Stimulated activated CD4-positive, alpha-beta T cell treated with anti-CD3 and anti-CD28 coated beads, Interleukin-4, amount 100 ng/mL, for 24 hours (primary cell): ENCODE measurements at regions not wholly inside any gene's neighbourhood (a gene's known extent, or its start where the extent isn't known, plus 50 kb on each side); places are given as distances from the start of the nearest gene placed in this dataset.
A peak's percentile ranks its signal among the peaks of the same experiment; 100 is the strongest.
"Not testable (repeated sequence)": the region's sequence is repeated elsewhere in the genome, so short reads cannot be mapped to it uniquely, and the experiment has no call there.

Source experiments
- DNase-seq: peaks from one replicate; pipeline ENCODE4 v3.0.0-alpha.2; 2020

DNA sequence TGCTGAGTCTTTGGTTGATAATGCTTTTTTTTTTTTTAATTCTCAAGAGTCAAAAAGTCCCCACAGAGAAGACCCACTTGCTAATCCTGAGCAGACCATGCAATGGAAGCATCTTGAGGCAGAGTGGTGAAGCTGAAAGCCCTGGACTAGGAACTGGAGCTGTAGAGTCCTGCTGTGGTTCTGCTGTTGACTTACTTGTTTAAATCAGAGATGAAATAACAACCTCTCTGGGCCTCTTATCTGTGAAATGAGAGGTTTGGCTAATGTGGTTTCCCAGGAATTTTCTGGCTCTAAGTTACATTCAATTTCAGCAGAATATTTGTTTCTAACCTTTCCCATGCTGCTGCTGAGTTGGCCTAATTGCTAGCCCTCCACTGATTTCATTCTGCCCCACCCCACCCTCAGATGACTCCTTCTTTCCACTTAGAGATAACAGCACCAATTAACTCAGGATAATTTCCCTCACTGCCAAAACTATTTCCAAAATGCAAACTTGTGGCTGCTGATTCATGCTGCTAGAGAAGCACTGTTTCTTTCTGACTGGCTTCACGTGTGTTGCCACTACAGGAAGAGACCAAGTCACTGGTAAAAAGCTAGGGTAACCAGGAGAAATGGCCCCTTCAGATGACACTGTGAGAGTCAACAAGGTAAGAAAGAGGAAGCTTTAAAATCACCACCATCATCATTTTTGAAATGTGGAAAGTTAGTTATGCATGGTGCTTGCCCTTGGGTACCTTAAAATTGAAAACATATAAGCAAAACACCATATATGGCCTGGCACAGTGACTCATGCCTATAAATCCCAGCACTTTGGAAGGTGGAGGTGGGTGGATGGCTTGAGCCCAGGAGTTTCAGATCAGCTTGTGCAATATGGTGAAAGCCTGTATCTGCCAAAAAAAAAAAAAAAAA, 326.4 kb downstream of the DCHS2 start:
- DNase-seq: peak; percentile 42

DNA sequence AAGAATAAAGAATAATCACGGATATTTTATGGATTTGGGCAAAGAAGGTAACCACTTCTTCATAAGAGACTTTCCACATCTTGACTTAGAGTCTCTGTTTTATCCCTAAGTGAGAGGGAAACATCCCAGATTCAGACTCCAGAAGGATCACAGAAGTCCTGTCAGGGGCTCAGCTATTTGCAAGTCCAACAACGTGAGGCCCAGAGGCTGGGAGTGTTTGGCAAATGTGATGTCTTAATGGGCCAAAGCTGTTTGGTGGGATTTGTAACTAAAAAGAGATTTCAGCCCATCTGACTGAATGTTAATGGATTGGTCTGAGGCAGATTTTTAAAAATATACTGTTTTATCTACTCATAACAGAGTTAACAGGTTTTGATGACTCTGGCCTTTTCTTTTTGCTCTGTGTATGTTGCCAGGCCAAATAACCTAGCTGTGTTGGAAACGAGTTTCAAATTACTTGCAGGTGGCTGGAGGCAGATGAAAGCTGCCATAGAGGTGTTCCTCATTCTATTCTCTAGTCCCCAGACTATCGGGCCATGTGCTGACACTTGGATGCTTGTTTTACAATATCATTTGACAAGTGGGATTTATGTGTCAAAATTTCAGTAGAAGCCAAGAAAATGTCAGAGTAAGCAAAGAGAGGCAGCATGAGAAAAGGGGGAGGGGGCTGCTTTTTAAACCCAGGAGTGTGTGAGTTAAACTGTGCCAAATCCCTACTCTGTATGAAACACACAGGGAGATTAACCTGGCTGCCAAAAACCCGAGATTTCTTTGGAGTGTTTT, 330.9 kb downstream of the DCHS2 start:
- no peak for DNase-seq

DNA sequence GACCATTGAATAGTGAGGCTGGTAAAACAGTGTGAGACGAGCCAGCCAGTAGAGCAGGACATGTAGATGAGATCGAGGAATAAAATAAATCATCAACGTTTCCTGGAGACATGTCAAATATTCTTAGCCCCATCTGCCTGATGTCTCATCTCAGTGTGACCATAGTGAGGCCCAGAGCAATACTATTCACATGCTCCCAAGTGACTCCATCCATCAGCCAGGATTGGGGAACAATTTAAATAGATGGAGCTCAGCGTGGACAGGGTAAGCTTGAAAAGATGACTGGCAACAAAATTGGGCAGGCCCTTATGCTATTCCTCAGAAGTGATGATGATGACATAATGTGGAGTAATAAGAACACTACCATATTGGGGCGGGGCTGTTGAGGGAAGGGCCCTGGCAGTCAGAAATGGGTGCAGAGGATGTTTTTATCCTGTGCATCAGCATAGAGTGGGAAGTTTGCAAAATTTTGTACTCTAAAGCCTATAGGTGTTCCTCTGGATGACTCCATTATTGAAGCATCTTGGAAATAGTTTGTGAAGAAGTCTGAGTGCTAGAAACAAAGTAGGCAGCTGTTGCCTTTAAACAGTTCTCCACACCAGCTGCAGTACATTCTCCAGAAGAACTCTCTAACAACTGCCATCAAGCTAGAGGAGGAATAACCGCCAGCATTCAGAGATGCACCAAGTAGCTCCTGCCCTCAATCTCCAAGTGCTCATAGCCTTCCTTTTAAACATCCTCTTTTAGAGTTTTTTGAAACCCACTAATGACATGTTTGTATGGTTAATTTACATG, 333.0 kb downstream of the DCHS2 start:
- DNase-seq: no peak

- DNase-seq: no peak
Measured at GRCh38 chr4:154152546-154152945, 339.1 kb downstream of the DCHS2 start.

GRCh38 chr4:154149236-154149635, 342.4 kb downstream of the DCHS2 start:
- DNase-seq: not testable (repeated sequence)

DNA sequence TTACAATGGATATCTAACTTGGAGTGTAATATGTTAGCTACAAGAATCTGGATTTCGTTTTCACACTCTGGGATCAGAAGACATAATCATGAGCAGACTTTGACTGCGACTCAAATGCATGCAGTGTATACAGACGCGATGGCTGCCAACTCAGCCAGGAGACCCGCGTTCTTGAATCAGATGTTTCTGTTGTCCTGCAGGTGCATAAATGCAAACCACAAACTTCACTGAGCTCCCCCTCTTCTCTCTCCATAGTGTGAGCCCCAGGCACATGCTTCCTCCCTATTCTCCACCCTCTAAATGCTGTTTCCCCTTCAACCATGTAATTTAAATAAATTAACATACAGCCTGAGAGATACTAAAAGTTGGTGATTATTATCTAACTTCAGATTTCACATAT, 347.9 kb downstream of the DCHS2 start:
- no peak for DNase-seq

- no peak for DNase-seq
Measured at GRCh38 chr4:154142664-154143063, 348.9 kb downstream of the DCHS2 start.

- no peak for DNase-seq
Measured at GRCh38 chr4:154140869-154141268, 350.7 kb downstream of the DCHS2 start.

DNA sequence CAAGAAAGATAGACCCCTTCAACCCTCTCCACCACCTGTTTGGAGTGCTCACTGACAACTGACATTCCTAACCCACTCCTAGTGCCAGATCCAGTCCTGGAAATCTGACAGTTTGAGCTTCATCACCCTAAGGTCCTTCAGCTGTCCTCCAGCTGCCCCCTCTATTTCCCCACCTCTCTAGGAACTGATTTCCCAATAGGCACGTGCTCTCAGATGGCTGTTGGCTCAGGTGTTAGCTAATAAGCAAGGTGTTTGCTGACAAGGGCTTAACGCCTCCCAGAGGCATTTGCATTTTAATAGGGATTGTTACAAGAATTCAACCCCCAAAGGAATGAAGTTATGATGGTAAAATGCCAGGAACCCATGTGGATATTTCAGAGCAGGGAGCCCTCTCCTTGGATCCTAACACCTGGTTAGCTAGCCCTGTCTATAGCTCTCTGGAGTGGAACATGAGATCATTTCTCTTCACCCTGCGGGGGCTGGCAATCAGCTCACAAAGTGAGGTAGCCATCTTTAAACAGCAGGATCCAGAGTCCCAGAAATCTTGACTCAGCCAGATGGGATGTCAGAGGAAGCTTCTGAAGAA, 348.5 kb upstream of the SFRP2 start:
- no peak for DNase-seq

- no peak for DNase-seq
Measured at GRCh38 chr4:154135576-154135975, 346.7 kb upstream of the SFRP2 start.

DNA sequence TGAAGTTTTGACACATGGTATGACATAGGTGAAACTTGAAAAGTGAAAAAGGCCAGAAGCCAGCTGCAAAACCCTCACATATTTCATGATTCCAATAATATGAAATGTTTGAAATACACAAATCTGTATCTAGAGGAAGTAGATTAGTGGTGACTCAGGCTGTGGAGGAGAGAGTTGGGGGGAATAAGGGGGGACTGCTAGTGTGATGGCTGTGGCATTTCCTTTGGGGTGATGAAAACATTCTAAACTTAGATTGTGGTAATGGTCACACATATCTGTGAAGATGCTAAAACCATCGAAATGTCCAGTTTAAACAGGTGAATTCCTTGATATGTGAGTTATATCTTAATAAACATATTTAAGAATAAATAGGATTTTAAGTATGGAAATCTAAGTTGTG, 343.5 kb upstream of the SFRP2 start:
- DNase-seq: no peak

- no peak for DNase-seq
Measured at GRCh38 chr4:154126276-154126675, 337.4 kb upstream of the SFRP2 start.

DNA sequence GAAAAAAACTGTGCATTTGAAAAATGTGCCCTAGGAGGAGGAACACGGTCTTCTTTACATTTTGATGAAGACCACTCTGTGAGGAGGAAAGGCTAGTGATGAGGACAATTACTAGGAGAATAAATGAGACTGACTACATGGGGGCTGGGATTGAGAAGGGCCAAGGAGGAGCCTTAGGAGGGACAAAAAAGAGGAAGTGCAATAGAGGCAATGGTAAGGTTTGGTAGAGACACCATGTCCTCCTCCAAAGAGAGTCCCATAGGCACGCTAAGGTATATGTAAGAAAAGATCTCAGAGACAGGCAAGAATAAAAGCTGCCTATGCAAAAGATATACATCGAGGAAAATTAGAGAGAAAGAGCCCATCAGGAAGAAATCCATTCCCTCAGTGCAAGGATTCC, 336.5 kb upstream of the SFRP2 start:
- DNase-seq: no peak

- no peak for DNase-seq
Measured at GRCh38 chr4:154124539-154125255, 335.8 kb upstream of the SFRP2 start.

DNA sequence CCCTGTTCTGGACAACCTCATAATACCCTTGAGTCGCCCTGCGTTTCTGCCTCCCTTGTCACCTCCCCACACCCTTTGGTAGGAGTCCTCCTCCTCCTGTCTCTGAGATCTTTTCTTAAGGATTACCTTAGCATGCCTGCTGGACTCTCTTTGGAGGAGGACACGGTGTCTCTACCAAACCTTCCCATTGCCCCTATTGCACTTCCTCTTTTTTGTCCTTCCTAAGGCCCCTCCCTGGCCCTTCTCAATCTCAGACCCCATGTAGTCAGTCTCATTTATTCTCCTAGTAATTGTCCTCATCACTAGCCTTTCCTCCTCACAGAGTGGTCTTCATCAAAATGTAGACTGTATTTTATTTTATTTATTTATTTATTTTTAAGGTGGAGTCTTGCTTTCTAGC, 335.0 kb upstream of the SFRP2 start:
- DNase-seq: no peak

GRCh38 chr4:154120690-154121345, 331.9 kb upstream of the SFRP2 start:
- DNase-seq: no peak

DNA sequence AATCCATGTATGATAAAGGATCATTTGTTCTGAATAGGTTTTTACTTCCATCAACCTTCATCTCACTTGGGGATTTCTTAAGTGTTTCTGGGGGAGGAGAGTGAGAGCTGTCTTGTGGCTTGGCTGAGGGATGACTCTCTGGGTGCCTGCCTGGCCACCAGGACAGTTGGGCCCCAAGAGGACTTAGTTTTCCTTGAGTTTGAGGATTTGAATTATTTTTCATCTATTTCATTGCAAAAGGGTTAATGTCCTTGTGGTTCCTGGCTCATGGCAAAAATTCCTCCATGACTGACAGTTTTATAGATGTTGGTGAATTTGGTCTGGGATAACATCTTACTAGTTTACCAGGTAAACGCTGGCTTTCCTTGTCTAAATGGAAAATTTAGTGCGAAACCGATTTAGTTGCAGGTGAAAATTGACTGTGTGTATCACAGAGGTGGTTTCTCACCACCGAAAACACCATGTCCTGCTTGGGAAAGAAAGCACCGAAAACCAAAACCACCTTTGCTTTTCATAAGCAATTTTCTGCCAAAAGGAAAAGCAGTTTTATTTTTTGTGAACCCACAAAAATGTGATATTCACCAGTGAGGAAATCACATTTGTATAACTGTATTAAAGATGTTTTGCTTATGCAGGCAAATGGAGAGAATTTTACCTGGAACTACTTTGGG, 331.3 kb upstream of the SFRP2 start:
- no peak for DNase-seq

- DNase-seq: no peak
Measured at GRCh38 chr4:154119317-154119716, 330.4 kb upstream of the SFRP2 start.

GRCh38 chr4:154117726-154118125, 328.8 kb upstream of the SFRP2 start:
- DNase-seq: not testable (repeated sequence)

DNA sequence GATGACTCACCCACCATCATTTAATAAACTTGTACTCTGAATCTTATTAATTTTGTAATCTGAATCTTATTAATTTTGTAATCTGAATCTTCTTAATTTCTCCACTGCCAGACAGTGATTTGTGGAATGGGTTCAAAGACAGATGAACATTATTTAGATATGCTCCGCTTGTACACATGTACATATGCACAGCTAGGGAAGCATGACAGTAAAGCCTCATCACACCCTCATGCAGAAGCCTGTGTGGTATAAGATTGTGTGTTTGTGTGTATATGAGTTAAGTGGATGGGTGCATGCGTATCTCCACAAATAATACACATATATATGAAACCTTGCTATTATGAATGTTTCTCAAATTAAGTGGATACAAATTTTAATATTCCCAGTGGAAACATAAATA, 318.5 kb upstream of the SFRP2 start:
- DNase-seq: no peak

GRCh38 chr4:154088741-154089140, 299.9 kb upstream of the SFRP2 start:
- no peak for DNase-seq
